WTC11 (cell line): ENCODE measurements at regions not wholly inside any gene's neighbourhood (a gene's known extent, or its start where the extent isn't known, plus 50 kb on each side); places are given as distances from the start of the nearest gene placed in this dataset.

Experiments used
- ATAC-seq: fragments of 200-7000 bp; cut with Tn5 transposase; 2 replicates; pipeline ENCODE4 v1.10.0; 2021; ENCODE audit warnings: mild to moderate bottlenecking, moderate library complexity
- CTCF ChIA-PET: fragments of 300-600 bp; sonication (Branson Sonifier 250); formaldehyde crosslinking; loops from one replicate; lab custom pipeline; 2021; ENCODE audit warnings: antibody characterized with exemption; lab: Charles Lee
- POLR2A ChIA-PET: fragments of 350-600 bp; sonication (Branson Sonifier 250); formaldehyde crosslinking; loops from one replicate; lab custom pipeline; 2021; ENCODE audit warnings: antibody characterized with exemption; lab: Charles Lee
- DNase-seq: peaks from one replicate; pipeline ENCODE4 v3.0.0; 2021; ENCODE audit warnings: low spot score
- H3K27ac Mint-ChIP-seq: 2 replicates; pipeline ENCODE4 v1.8.0; 2021; ENCODE audit warnings: mixed read lengths
- H3K27me3 Mint-ChIP-seq: 2 replicates; pipeline ENCODE4 v1.8.0; 2021; ENCODE audit warnings: low read depth, mild to moderate bottlenecking, moderate library complexity, mixed read lengths
- H3K36me3 Mint-ChIP-seq: 2 replicates; pipeline ENCODE4 v1.8.0; 2021; ENCODE audit warnings: mixed read lengths
- H3K4me1 Mint-ChIP-seq: 2 replicates; pipeline ENCODE4 v1.8.0; 2022; ENCODE audit warnings: mixed read lengths
- H3K4me3 Mint-ChIP-seq: 2 replicates; pipeline ENCODE4 v1.8.0; 2021; ENCODE audit warnings: mild to moderate bottlenecking, moderate library complexity, mixed read lengths
- H3K9me3 Mint-ChIP-seq: 2 replicates; pipeline ENCODE4 v1.8.0; 2021; ENCODE audit warnings: mixed read lengths
- AR ChIP-seq: fragments of 250-450 bp; sonication (Bioruptor Pico); IDR thresholded peaks from 2 replicates; pipeline ENCODE4 v1.9.0; 2021; ENCODE audit warnings: mild to moderate bottlenecking
- ARID4B ChIP-seq: sonication (generic); formaldehyde crosslinking; IDR thresholded peaks from 2 replicates; pipeline ENCODE4 v1.8.0; 2023; ENCODE audit warnings: missing genetic modification reagents, mild to moderate bottlenecking, borderline replicate concordance
- GABPB1 ChIP-seq: sonication (generic); formaldehyde crosslinking; IDR thresholded peaks from 2 replicates; pipeline ENCODE4 v1.8.1; 2023; ENCODE audit warnings: mild to moderate bottlenecking, missing genetic modification reagents
- GRHL2 ChIP-seq: fragments of 250-450 bp; sonication (Bioruptor Pico); IDR thresholded peaks from 2 replicates; pipeline ENCODE4 v1.8.0; 2022; ENCODE audit warnings: mild to moderate bottlenecking, moderate library complexity; ENCODE audit not compliant: insufficient replicate concordance, severe bottlenecking
- HMGA2 ChIP-seq: fragments of 250-450 bp; sonication (Bioruptor Pico); IDR thresholded peaks from 2 replicates; pipeline ENCODE4 v1.4.0; 2021; ENCODE audit warnings: mild to moderate bottlenecking, moderate library complexity
- IRF2 ChIP-seq: sonication (generic); formaldehyde crosslinking; IDR thresholded peaks from 2 replicates; pipeline ENCODE4 v1.8.0; 2022; ENCODE audit warnings: low read depth, missing genetic modification reagents, borderline replicate concordance
- MLX ChIP-seq: sonication (generic); formaldehyde crosslinking; IDR thresholded peaks from 2 replicates; pipeline ENCODE4 v1.8.1; 2023; ENCODE audit warnings: mild to moderate bottlenecking, missing genetic modification reagents, moderate library complexity
- NFATC4 ChIP-seq: fragments of 250-450 bp; sonication (Bioruptor Pico); IDR thresholded peaks from 2 replicates; pipeline ENCODE4 v1.9.0; 2021; ENCODE audit warnings: mild to moderate bottlenecking
- NFE2L1 ChIP-seq: sonication (generic); formaldehyde crosslinking; IDR thresholded peaks from 2 replicates; pipeline ENCODE4 v1.8.1; 2023; ENCODE audit warnings: missing genetic modification reagents
- RELA ChIP-seq: sonication (generic); formaldehyde crosslinking; IDR thresholded peaks from 2 replicates; pipeline ENCODE4 v1.8.1; 2022; ENCODE audit warnings: missing genetic modification reagents, mild to moderate bottlenecking, borderline replicate concordance
- SMAD4 ChIP-seq: sonication (generic); formaldehyde crosslinking; IDR thresholded peaks from 2 replicates; pipeline ENCODE4 v1.8.0; 2022; ENCODE audit warnings: mild to moderate bottlenecking, missing genetic modification reagents
- SP1 ChIP-seq: sonication (generic); formaldehyde crosslinking; conservative IDR thresholded peaks from 2 replicates; pipeline ENCODE4 v1.8.1; 2022; ENCODE audit warnings: missing genetic modification reagents
- TEAD1 ChIP-seq: sonication (generic); formaldehyde crosslinking; IDR thresholded peaks from 2 replicates; pipeline ENCODE4 v1.8.0; 2022; ENCODE audit warnings: mild to moderate bottlenecking, missing genetic modification reagents
- ZNF138 ChIP-seq: sonication (generic); formaldehyde crosslinking; conservative IDR thresholded peaks from 2 replicates; pipeline ENCODE4 v1.8.1; 2022; ENCODE audit warnings: mild to moderate bottlenecking, moderate library complexity, missing genetic modification reagents
- ZNF263 ChIP-seq: sonication (generic); formaldehyde crosslinking; IDR thresholded peaks from 2 replicates; pipeline ENCODE4 v1.8.1; 2022; ENCODE audit warnings: low read depth, mild to moderate bottlenecking, moderate library complexity, missing genetic modification reagents
- ZNF425 ChIP-seq: fragments of 250-450 bp; sonication (Bioruptor Pico); conservative IDR thresholded peaks from 2 replicates; pipeline ENCODE4 v1.9.0; 2021; ENCODE audit warnings: mild to moderate bottlenecking
- ZNF671 ChIP-seq: fragments of 250-450 bp; sonication (Bioruptor Pico); IDR thresholded peaks from 2 replicates; pipeline ENCODE4 v1.8.0; 2021; ENCODE audit warnings: mild to moderate bottlenecking
- TF ChIP-seq, protein P1 (sequence below): sonication (generic); formaldehyde crosslinking; IDR thresholded peaks from 2 replicates; pipeline ENCODE4 v1.8.0; 2022; ENCODE audit warnings: mild to moderate bottlenecking, missing genetic modification reagents
- TF ChIP-seq, protein P2 (sequence below): fragments of 250-450 bp; sonication (Bioruptor Pico); IDR thresholded peaks from 2 replicates; pipeline ENCODE4 v1.9.0; 2021; ENCODE audit warnings: moderate library complexity, mild to moderate bottlenecking, inconsistent platforms, borderline replicate concordance
- TF ChIP-seq, protein P3 (sequence below): sonication (generic); formaldehyde crosslinking; IDR thresholded peaks from 2 replicates; pipeline ENCODE4 v1.8.1; 2022; ENCODE audit warnings: mild to moderate bottlenecking, missing genetic modification reagents, moderate library complexity, borderline replicate concordance

DNA sequence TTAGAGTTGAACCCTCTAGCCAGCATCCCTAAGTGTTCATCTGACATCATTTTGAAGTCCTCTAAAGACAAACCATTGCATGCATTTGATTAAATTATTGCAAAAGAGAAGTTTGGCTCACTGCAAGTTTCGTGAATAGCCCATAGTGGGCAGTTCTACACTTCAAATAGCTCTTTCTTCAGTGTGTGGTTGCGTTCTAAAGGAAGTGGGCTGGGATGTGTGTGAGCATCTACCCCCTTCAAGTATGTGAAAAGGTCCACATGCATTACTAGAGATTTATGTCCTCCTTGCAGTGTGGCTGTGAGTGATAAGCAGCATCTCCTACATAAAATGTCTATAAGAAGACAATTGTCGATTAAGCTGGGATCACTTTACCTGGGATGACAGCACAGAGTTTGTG is 54.6 kb downstream of the SST start:
- TF ChIP-seq ZNF425 (CRISPR knock-in tag) (no peak), MLX (no peak), GABPB1 (CRISPR knock-in tag) (no peak), IRF2 (CRISPR knock-in tag) (no peak), GRHL2 (CRISPR knock-in tag) (no peak), TEAD1 (CRISPR knock-in tag) (no peak), ZNF671 (CRISPR knock-in tag) (no peak), NFE2L1 (CRISPR knock-in tag) (no peak), SP1 (CRISPR knock-in tag) (no peak), HMGA2 (no peak), ZNF138 (no peak), ZNF263 (no peak), ARID4B (CRISPR knock-in tag) (no peak)
- TF ChIP-seq, protein P1, sequence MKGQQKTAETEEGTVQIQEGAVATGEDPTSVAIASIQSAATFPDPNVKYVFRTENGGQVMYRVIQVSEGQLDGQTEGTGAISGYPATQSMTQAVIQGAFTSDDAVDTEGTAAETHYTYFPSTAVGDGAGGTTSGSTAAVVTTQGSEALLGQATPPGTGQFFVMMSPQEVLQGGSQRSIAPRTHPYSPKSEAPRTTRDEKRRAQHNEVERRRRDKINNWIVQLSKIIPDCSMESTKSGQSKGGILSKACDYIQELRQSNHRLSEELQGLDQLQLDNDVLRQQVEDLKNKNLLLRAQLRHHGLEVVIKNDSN (CRISPR knock-in tag), result no peak
- TF ChIP-seq, protein P2, sequence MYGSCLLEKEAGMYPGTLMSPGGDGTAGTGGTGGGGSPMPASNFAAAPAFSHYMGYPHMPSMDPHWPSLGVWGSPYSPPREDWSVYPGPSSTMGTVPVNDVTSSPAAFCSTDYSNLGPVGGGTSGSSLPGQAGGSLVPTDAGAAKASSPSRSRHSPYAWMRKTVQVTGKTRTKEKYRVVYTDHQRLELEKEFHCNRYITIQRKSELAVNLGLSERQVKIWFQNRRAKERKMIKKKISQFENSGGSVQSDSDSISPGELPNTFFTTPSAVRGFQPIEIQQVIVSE (CRISPR knock-in tag), result no peak
- TF ChIP-seq, protein P3, sequence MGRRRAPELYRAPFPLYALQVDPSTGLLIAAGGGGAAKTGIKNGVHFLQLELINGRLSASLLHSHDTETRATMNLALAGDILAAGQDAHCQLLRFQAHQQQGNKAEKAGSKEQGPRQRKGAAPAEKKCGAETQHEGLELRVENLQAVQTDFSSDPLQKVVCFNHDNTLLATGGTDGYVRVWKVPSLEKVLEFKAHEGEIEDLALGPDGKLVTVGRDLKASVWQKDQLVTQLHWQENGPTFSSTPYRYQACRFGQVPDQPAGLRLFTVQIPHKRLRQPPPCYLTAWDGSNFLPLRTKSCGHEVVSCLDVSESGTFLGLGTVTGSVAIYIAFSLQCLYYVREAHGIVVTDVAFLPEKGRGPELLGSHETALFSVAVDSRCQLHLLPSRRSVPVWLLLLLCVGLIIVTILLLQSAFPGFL (CRISPR knock-in tag), result no peak
- H3K27me3 Mint-ChIP-seq, result peaks cover 93% of the 10 kb centered on the region
- H3K27ac Mint-ChIP-seq, result no peak overlapping the region
- ChIA-PET CTCF (interaction anchor here (0.6 to 3.9 kb wide), 17 partner anchors 8 to 502 kb away, joined by 3 to 57 read pairs (median 4); partner anchors contain the start of gene SST), POLR2A (no interaction called here)
- no peaks in the 10 kb centered on the region for H3K9me3 Mint-ChIP-seq
- no peak overlapping the region for H3K4me3 Mint-ChIP-seq
- no peaks in the 10 kb centered on the region for H3K36me3 Mint-ChIP-seq
- DNase-seq, result no peak
- peaks cover 55% of the 10 kb centered on the region for H3K4me1 Mint-ChIP-seq
- ATAC-seq, result no peak

- CTCF ChIA-PET, result interaction anchor here (3.9 kb wide), 1 partner anchor 293 kb away, joined by 57 read pairs; no protein-coding TSS in a partner anchor
- H3K36me3 Mint-ChIP-seq, result 0 out of 2 replicates have a peak, but pooled peaks cover 3% of the 10 kb centered on the region
- TF ChIP-seq RELA (no peak), MLX (no peak), SP1 (CRISPR knock-in tag) (no peak), NFATC4 (CRISPR knock-in tag) (no peak), AR (no peak), SMAD4 (CRISPR knock-in tag) (no peak)
Observed at GRCh38 chr3:187612656-187613055, 57.5 kb downstream of the SST start.

More at GRCh38 chr3:187612656-187613055, 57.5 kb downstream of the SST start:
- H3K4me1 Mint-ChIP-seq, result peaks cover 34% of the 10 kb centered on the region
- H3K27me3 Mint-ChIP-seq, result peaks cover 91% of the 10 kb centered on the region
- H3K4me3 Mint-ChIP-seq, result no peak overlapping the region
- H3K27ac Mint-ChIP-seq, result no peak overlapping the region
- no peak for ATAC-seq
- no peak for DNase-seq
- POLR2A ChIA-PET, result no interaction called here
- H3K9me3 Mint-ChIP-seq, result peaks cover 17% of the 10 kb centered on the region
